Right atrium auricular region (tissue), 2 donors: ENCODE measurements at regions not wholly inside any gene's neighbourhood (a gene's known extent, or its start where the extent isn't known, plus 50 kb on each side); places are given as distances from the start of the nearest gene placed in this dataset.

ENCODE experiments used
- DNase-seq: peaks from one replicate; pipeline ENCODE4 v3.0.0-alpha.2; 2019; ENCODE audit warnings: low spot score
- H3K27ac ChIP-seq, 2 donors: fragments of 200-600 bp; sonication (generic); 1 replicate in 1 of 2; 2 replicates in 1 of 2; pipeline ENCODE4 v1.5.1; 2016 to 2019
- H3K27me3 ChIP-seq, 2 donors: fragments of 200-600 bp; sonication (generic); one replicate each; pipeline versions ENCODE4 v1.5.1 to v1.6.0; 2017 to 2019
- H3K36me3 ChIP-seq: fragments of 200-600 bp; sonication (generic); one replicate; pipeline ENCODE4 v1.5.1; 2016
- H3K4me1 ChIP-seq, 2 donors: fragments of 200-600 bp; sonication (generic); one replicate each; pipeline versions ENCODE4 v1.5.1 to v1.6.0; 2017 to 2019
- H3K4me3 ChIP-seq, 2 donors: fragments of 200-600 bp; sonication (generic); 1 replicate in 1 of 2; 2 replicates in 1 of 2; pipeline ENCODE4 v1.5.1; 2017 to 2019; ENCODE audit warnings: mild to moderate bottlenecking in 1 of 2, moderate library complexity in 1 of 2
- H3K9me3 ChIP-seq, 2 donors: fragments of 200-600 bp; sonication (generic); one replicate each; pipeline ENCODE4 v1.5.1; 2019
- CTCF ChIP-seq, 2 donors: fragments of 200-600 bp; sonication (generic); IDR thresholded peaks; one replicate each; pipeline ENCODE4 v1.5.1; 2019; ENCODE audit warnings: antibody characterized with exemption in 2 of 2

- H3K4me3 ChIP-seq, result no peak overlapping the region
- no peak for TF ChIP-seq CTCF (IDR thresholded peaks at IDR 0.05)
- no peak for DNase-seq
Measured at GRCh38 chrX:71000139-71000538, 68.0 kb downstream of the SNX12 start.

GRCh38 chrX:70998411-70999027 is 67.6 kb upstream of the SLC7A3 start:
- no peak for DNase-seq
- no peak overlapping the region for H3K4me3 ChIP-seq
- H3K9me3 ChIP-seq, result peaks cover 0 to 6% of the 10 kb centered on the region in 2 donors
- H3K27me3 ChIP-seq, result no peaks in the 10 kb centered on the region
- peak in 1 of 2 donors; percentile 37 for TF ChIP-seq CTCF (IDR thresholded peaks at IDR 0.05)
- H3K4me1 ChIP-seq, result no peaks in the 10 kb centered on the region
- H3K36me3 ChIP-seq, result no peaks in the 10 kb centered on the region
- H3K27ac ChIP-seq, result no peak overlapping the region

More at GRCh38 chrX:71000139-71000538, 68.0 kb downstream of the SNX12 start:
- Histone ChIP-seq H3K9me3 (no peaks in the 10 kb centered on the region), H3K36me3 (no peaks in the 10 kb centered on the region), H3K27ac (no peak overlapping the region), H3K4me1 (no peaks in the 10 kb centered on the region), H3K27me3 (no peaks in the 10 kb centered on the region)

DNA sequence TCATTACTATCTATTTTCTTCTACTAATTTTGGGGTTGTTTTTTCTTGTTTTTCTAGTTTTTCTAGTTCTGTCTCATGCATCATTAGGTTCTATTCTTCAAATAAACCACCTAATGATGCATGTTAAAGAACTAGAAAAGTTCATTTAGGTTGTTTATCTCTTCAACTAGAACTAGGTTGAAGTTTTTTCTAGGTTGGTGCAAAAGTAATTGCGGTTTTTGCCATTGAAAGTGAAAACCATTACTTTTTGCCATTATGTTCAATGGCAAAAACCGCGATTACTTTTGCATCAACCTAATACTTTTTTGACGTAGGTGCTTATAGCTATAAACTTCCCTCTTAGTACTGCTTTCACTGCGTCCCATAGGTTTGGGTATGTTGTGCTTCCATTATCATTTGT is 64.4 kb upstream of the SLC7A3 start:
- no peaks in the 10 kb centered on the region for H3K4me1 ChIP-seq
- no peak for TF ChIP-seq CTCF (IDR thresholded peaks at IDR 0.05)
- H3K36me3 ChIP-seq, result no peaks in the 10 kb centered on the region
- no peak overlapping the region for H3K4me3 ChIP-seq
- no peak for DNase-seq
- peaks cover 0 to 21% of the 10 kb centered on the region in 2 donors for H3K9me3 ChIP-seq
- H3K27ac ChIP-seq, result no peak overlapping the region
- no peaks in the 10 kb centered on the region for H3K27me3 ChIP-seq

DNA sequence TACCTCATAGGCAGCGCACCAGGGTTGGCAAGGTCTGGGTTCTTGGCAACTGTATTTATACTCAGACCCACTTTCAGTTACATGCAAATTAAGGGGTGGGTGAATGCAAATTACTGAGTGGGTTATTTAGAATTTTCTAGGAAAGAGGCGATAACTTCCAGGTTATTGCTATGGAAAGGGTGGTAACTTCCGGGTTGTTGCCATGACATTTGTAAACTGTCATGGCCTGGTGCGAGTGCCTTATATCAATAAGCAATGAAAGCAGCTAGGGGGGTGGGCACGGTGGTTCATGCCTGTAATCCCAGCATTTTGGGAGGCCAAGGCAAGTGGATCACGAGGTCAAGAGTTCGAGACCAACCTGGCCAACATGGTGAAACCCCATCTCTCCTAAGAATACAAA is 57.5 kb upstream of the SLC7A3 start:
- Histone ChIP-seq H3K4me1 (no peaks in the 10 kb centered on the region), H3K36me3 (no peaks in the 10 kb centered on the region), H3K27me3 (no peaks in the 10 kb centered on the region), H3K9me3 (peaks cover 0 to 14% of the 10 kb centered on the region in 2 donors), H3K4me3 (no peak overlapping the region), H3K27ac (no peak overlapping the region)
- no peak for DNase-seq
- no peak for TF ChIP-seq CTCF (IDR thresholded peaks at IDR 0.05)
